ENCODE measurements at regions not wholly inside any gene's neighbourhood (a gene's known extent, or its start where the extent isn't known, plus 50 kb on each side); places are given as distances from the start of the nearest gene placed in this dataset.

- intact Hi-C loops (cut with micrococcal nuclease) (no loop called here), dilution Hi-C loops (cut with MboI; ENCODE audit: extremely low pct_ligation_motif_present, low sequenced_read_pairs) (no loop called here)
- no peak overlapping the region for H3K27ac ChIP-seq (ENCODE audit: insufficient read depth, low read depth, low read length)
- H3K9ac ChIP-seq (replicated peaks; ENCODE audit: extremely low read depth, insufficient read depth, low read length): no peak overlapping the region
- ChIA-PET CTCF (no interaction called here), POLR2A (no interaction called here)
- H2AFZ ChIP-seq (ENCODE audit: low read depth, low read length): no peak overlapping the region
- no peak for TF ChIP-seq CTCF (IDR thresholded peaks at IDR 0.05; ENCODE audit: extremely low read depth in 1 of 2, insufficient read depth in 1 of 2, low read depth in 1 of 2, low read length in 2 of 2)
- no peak for TF ChIP-seq EZH2 (IDR thresholded peaks at IDR 0.05; ENCODE audit: borderline replicate concordance, low read depth, low read length, severe bottlenecking)
- TF ChIP-seq POLR2AphosphoS5 (IDR thresholded peaks at IDR 0.05; ENCODE audit: insufficient read depth, low read depth, low read length): no peak
- no peak for TF ChIP-seq MYC (IDR thresholded peaks at IDR 0.05; ENCODE audit: low read depth, low read length)
- TF ChIP-seq POLR2A (IDR thresholded peaks at IDR 0.05; ENCODE audit: low read depth, low read length): no peak
- no peak for TF ChIP-seq GATA2 (IDR thresholded peaks at IDR 0.05; ENCODE audit: insufficient read depth, insufficient read length, low read depth, low read length)
- TF ChIP-seq MAX (IDR thresholded peaks at IDR 0.05; ENCODE audit: insufficient read depth, insufficient read length): no peak
- no peak for TF ChIP-seq FOS (IDR thresholded peaks at IDR 0.05; ENCODE audit: borderline replicate concordance, insufficient read depth, low read length)
- no peak overlapping the region for H3K4me2 ChIP-seq (ENCODE audit: insufficient read depth, low read length)
- H3K27me3 ChIP-seq (ENCODE audit: control insufficient read depth in 2 of 2, insufficient read depth in 2 of 2, low read length in 2 of 2): peaks cover 13 to 23% of the 10 kb centered on the region in 2 experiments
- no peaks in the 10 kb centered on the region for H3K36me3 ChIP-seq (ENCODE audit: control insufficient read depth in 2 of 2, extremely low read depth in 1 of 2, insufficient read depth in 2 of 2, low read length in 2 of 2)
- no peak for DNase-seq (ENCODE audit: low read depth, low spot score)
- no peaks in the 10 kb centered on the region for H3K9me1 ChIP-seq (replicated peaks; ENCODE audit: control insufficient read depth, extremely low read depth, insufficient read depth, low read length)
- FAIRE-seq: no peak
- H3K79me2 ChIP-seq (ENCODE audit: control insufficient read depth, insufficient read depth, low read length): no peaks in the 10 kb centered on the region
- BruUV-seq (replicated peaks): no TSS peak
- no peak overlapping the region for H3K4me3 ChIP-seq (replicated peaks in 1 of 3; ENCODE audit: insufficient read depth in 1 of 3, low read depth in 1 of 3, low read length in 3 of 3)
- no peaks in the 10 kb centered on the region for H3K4me1 ChIP-seq (ENCODE audit: control insufficient read depth, extremely low read depth, insufficient read depth, low read length)
- no peaks in the 10 kb centered on the region for H3K9me3 ChIP-seq (replicated peaks; ENCODE audit: control insufficient read depth, insufficient read depth, low read length)
- H4K20me1 ChIP-seq (replicated peaks; ENCODE audit: control insufficient read depth, extremely low read depth, insufficient read depth, low read length): no peaks in the 10 kb centered on the region
Observed at GRCh38 chr15:56524915-56525314, 60.0 kb upstream of the MNS1 start.
